Kidney epithelial cell (primary cell): ENCODE measurements at regions not wholly inside any gene's neighbourhood (a gene's known extent, or its start where the extent isn't known, plus 50 kb on each side); places are given as distances from the start of the nearest gene placed in this dataset.

Source experiments
- DNase-seq: peaks from one replicate; pipeline ENCODE4 v3.0.0-alpha.2; 2010; ENCODE audit warnings: low read depth
- H3K27me3 ChIP-seq: 2 replicates; pipeline ENCODE4 v1.6.0; 2011; ENCODE audit warnings: low read length; ENCODE audit not compliant: control insufficient read depth, insufficient read depth
- H3K36me3 ChIP-seq: 2 replicates; pipeline ENCODE4 v1.5.1; 2011; ENCODE audit warnings: low read length; ENCODE audit not compliant: control insufficient read depth, insufficient read depth
- H3K4me3 ChIP-seq: 2 replicates; pipeline ENCODE4 v1.5.1; 2011; ENCODE audit warnings: low read depth, mild to moderate bottlenecking, control low read depth, low read length
- CTCF ChIP-seq: IDR thresholded peaks from 2 replicates; pipeline ENCODE4 v1.5.1; 2011; ENCODE audit warnings: mild to moderate bottlenecking, moderate library complexity, low read length, control low read depth, inconsistent platforms; ENCODE audit not compliant: insufficient read depth, poor library complexity, severe bottlenecking

GRCh38 chr3:107945417-107946094 lies 145.3 kb downstream of the CD47 start:
- Histone ChIP-seq H3K36me3 (no peaks in the 10 kb centered on the region), H3K27me3 (no peaks in the 10 kb centered on the region), H3K4me3 (no peak overlapping the region)
- DNase-seq: no peak
- no peak for TF ChIP-seq CTCF

GRCh38 chr3:107943786-107944523 lies 146.9 kb downstream of the CD47 start:
- no peaks in the 10 kb centered on the region for H3K27me3 ChIP-seq
- no peaks in the 10 kb centered on the region for H3K36me3 ChIP-seq
- no peak for TF ChIP-seq CTCF
- DNase-seq: no peak
- no peak overlapping the region for H3K4me3 ChIP-seq

GRCh38 chr3:107942951-107943749 lies 147.7 kb downstream of the CD47 start:
- DNase-seq: no peak
- no peaks in the 10 kb centered on the region for H3K27me3 ChIP-seq
- H3K4me3 ChIP-seq: no peak overlapping the region
- TF ChIP-seq CTCF: no peak
- no peaks in the 10 kb centered on the region for H3K36me3 ChIP-seq

GRCh38 chr3:107942244-107942643 lies 148.6 kb downstream of the CD47 start:
- no peaks in the 10 kb centered on the region for H3K36me3 ChIP-seq
- H3K4me3 ChIP-seq: no peak overlapping the region
- no peak for DNase-seq
- no peaks in the 10 kb centered on the region for H3K27me3 ChIP-seq
- no peak for TF ChIP-seq CTCF

- TF ChIP-seq CTCF: no peak
- H3K4me3 ChIP-seq: no peak overlapping the region
- H3K27me3 ChIP-seq: no peaks in the 10 kb centered on the region
- DNase-seq: no peak
- H3K36me3 ChIP-seq: no peaks in the 10 kb centered on the region
Measured at GRCh38 chr3:107939691-107940442, 151.0 kb downstream of the CD47 start.
